Spleen (tissue), 7 donors: ENCODE measurements at regions not wholly inside any gene's neighbourhood (a gene's known extent, or its start where the extent isn't known, plus 50 kb on each side); places are given as distances from the start of the nearest gene placed in this dataset.

Experiments
- POLR2AphosphoS5 ChIP-seq, 3 donors: sonication (generic); formaldehyde crosslinking; IDR thresholded peaks; one replicate each; pipeline ENCODE4 v1.5.1; 2017; ENCODE audit warnings: antibody characterized with exemption in 3 of 3
- TF ChIP-seq, protein P1 (sequence below), 11 experiments: fragments of 200-600 bp in 7 of 11; fragments of 450-650 bp in 4 of 11; sonication (generic) in 4 of 11; IDR thresholded peaks in 8 of 11; conservative IDR thresholded peaks in 3 of 11; 1 replicate in 7 of 11; 2 replicates in 4 of 11; pipeline versions ENCODE4 v1.4.0 to v1.8.0; 2016 to 2021; ENCODE audit warnings: antibody characterized with exemption in 11 of 11, inconsistent platforms in 4 of 11, mild to moderate bottlenecking in 1 of 11
- donor health status: DM: no; HTN: no; CAD: no; lungs with moderate emphysema.
- donor health status: DM: no; HTN: no; CAD: no.
- donor health status: DM: no; HTN: no; CAD: no.

DNA sequence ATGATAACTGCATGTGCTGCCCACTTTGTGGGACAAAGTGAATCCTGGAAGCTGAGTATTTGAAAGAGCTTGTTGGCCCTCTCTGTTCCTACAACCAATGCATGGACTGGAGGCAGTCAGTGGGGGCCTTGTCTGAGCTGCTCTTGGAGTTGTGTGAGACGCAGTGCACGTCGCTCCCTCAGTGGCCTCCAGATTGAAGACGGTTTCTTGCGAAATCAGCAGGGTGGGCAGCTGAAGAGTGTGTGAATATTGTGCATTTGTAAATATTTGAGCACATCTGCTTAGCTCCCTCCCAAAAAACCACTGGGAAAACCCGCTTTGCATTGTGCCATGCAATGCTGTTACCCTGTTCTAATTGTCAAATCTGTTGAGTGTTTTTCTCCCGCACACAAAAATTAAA lies 782.8 kb downstream of the PLCL1 start:
- TF ChIP-seq POLR2AphosphoS5 (IDR thresholded peaks at IDR 0.05), result no peak
- TF ChIP-seq, protein P1, sequence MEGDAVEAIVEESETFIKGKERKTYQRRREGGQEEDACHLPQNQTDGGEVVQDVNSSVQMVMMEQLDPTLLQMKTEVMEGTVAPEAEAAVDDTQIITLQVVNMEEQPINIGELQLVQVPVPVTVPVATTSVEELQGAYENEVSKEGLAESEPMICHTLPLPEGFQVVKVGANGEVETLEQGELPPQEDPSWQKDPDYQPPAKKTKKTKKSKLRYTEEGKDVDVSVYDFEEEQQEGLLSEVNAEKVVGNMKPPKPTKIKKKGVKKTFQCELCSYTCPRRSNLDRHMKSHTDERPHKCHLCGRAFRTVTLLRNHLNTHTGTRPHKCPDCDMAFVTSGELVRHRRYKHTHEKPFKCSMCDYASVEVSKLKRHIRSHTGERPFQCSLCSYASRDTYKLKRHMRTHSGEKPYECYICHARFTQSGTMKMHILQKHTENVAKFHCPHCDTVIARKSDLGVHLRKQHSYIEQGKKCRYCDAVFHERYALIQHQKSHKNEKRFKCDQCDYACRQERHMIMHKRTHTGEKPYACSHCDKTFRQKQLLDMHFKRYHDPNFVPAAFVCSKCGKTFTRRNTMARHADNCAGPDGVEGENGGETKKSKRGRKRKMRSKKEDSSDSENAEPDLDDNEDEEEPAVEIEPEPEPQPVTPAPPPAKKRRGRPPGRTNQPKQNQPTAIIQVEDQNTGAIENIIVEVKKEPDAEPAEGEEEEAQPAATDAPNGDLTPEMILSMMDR (IDR thresholded peaks at IDR 0.05 in 8 of 11, conservative IDR thresholded peaks at IDR 0.05 in 3 of 11), result no peak
